ENCODE measurements at regions not wholly inside any gene's neighbourhood (a gene's known extent, or its start where the extent isn't known, plus 50 kb on each side); places are given as distances from the start of the nearest gene placed in this dataset.
"Not testable (repeated sequence)": the region's sequence is repeated elsewhere in the genome, so short reads cannot be mapped to it uniquely, and the experiment has no call there.

DNA sequence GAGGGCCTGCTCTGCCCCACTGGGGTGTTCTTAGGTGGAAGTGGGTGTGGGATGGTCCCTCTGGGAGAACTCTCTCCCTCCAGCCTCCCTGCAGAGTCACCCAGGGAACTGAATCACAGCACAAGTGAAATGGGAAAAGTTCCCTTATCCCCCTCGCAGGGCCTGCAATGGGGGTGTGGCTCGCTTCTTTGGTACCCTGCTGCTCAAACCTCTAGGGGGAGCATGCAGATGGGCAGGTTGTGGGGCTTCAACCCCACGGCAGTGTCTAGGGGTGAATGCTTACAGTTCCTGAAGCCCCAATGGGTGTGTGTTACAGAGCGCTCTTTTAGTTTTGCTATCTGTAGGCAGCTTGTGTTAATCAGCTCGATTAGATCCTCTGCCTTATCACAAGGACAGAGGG is 59.0 kb upstream of the TINAGL1 start:
- Histone ChIP-seq H3K27me3 (no peaks in the 10 kb centered on the region), H3K4me1 (no peaks in the 10 kb centered on the region), H3K27ac (no peak overlapping the region), H3K36me3 (replicated peaks in 1 of 2; ENCODE audit: insufficient read depth in 1 of 2, low read depth in 2 of 2) (no peaks in the 10 kb centered on the region), H3K9me3 (no peaks in the 10 kb centered on the region), H3K4me3 (no peak overlapping the region)
- ATAC-seq = no peak
- TF ChIP-seq POLR2A (IDR thresholded peaks at IDR 0.05) = no peak
- TF ChIP-seq, protein P1, sequence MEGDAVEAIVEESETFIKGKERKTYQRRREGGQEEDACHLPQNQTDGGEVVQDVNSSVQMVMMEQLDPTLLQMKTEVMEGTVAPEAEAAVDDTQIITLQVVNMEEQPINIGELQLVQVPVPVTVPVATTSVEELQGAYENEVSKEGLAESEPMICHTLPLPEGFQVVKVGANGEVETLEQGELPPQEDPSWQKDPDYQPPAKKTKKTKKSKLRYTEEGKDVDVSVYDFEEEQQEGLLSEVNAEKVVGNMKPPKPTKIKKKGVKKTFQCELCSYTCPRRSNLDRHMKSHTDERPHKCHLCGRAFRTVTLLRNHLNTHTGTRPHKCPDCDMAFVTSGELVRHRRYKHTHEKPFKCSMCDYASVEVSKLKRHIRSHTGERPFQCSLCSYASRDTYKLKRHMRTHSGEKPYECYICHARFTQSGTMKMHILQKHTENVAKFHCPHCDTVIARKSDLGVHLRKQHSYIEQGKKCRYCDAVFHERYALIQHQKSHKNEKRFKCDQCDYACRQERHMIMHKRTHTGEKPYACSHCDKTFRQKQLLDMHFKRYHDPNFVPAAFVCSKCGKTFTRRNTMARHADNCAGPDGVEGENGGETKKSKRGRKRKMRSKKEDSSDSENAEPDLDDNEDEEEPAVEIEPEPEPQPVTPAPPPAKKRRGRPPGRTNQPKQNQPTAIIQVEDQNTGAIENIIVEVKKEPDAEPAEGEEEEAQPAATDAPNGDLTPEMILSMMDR (IDR thresholded peaks at IDR 0.05) = no peak
- 53 to 76% methylated on average over 3 to 5 of the region's 5 CpGs for WGBS, 2 donors
- intact Hi-C loops (cut with DNase I) = no loop called here
- DNase-seq = no peak

- H3K27ac ChIP-seq; H3K36me3 ChIP-seq (replicated peaks in 1 of 2; ENCODE audit: insufficient read depth in 1 of 2, low read depth in 2 of 2); intact Hi-C loops (cut with DNase I); H3K27me3 ChIP-seq; H3K4me3 ChIP-seq; DNase-seq; H3K9me3 ChIP-seq; ATAC-seq; H3K4me1 ChIP-seq: not testable (repeated sequence)
- 81 to 88% methylated on average over 2 of the region's 2 CpGs for WGBS, 2 donors
Measured at GRCh38 chr1:31517986-31518385, 58.3 kb upstream of the TINAGL1 start.

DNA sequence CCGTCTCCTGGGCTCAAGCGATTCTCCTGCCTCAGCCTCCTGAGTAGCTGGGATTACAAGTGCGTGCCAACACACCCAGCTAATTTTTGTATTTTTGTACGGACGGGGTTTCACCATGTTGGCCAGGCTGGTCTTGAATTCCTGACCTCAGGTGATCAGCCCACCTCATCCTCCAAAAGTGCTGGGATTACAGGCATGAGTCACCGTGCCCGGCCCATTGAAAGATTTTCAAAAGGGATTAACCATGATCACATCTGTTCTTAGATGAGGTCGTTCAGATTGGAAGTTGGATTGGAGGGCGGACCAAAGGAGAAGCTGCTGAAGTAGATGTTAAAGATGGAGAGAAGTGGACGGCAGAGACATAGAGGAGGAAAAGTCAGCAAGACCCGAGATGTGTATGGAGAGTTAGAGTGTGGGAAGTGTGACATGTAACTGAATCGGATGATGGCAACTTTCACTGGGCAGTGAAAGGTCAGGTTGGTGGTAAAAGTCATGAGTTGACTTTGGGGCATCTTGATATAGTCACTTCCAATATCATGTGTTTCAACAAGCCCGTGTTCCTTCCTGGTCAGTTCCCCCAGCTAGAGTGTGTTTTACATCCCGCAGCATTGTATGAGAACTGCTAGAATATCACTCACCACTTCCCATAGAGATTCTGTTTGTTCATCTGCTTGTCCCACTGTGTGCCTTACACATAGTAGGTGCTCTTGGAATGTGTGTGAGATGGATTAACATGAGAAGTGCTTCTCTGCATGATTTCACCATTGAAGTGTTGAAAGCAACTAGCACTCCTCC is 54.4 kb upstream of the TINAGL1 start:
- Histone ChIP-seq H3K4me3 (no peak overlapping the region), H3K36me3 (replicated peaks in 1 of 2; ENCODE audit: insufficient read depth in 1 of 2, low read depth in 2 of 2) (no peaks in the 10 kb centered on the region), H3K27me3 (no peaks in the 10 kb centered on the region), H3K9me3 (no peaks in the 10 kb centered on the region), H3K4me1 (no peaks in the 10 kb centered on the region), H3K27ac (no peak overlapping the region)
- ATAC-seq (no peak), DNase-seq (no peak)
- 75 to 83% methylated on average over 12 to 14 of the region's 14 CpGs for WGBS, 2 donors
- intact Hi-C loops (cut with DNase I) = no loop called here
- no peak for TF ChIP-seq POLR2A (IDR thresholded peaks at IDR 0.05)
- TF ChIP-seq, protein P1 (IDR thresholded peaks at IDR 0.05) = no peak

DNA sequence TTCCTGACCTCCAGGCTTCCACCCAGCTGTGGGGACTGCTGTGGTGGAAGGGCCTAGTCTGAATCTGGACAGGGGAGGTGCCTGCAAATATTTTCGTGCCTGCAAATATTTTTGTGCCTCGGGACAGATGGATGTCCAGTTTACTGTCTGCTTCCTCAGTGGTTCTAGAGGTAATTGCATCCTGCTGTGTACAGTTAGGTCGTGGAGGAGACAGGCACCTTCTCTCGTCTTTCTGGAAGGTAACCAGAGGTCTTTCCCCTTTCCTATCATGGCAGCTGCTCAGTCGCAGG is 53.8 kb upstream of the TINAGL1 start:
- intact Hi-C loops (cut with DNase I) = no loop called here

GRCh38 chr1:31523012-31523411 is 53.3 kb upstream of the TINAGL1 start:
- no peak for ATAC-seq
- DNase-seq = no peak
- Histone ChIP-seq H3K4me3 (no peak overlapping the region), H3K27me3 (no peaks in the 10 kb centered on the region), H3K9me3 (no peaks in the 10 kb centered on the region), H3K36me3 (replicated peaks in 1 of 2; ENCODE audit: insufficient read depth in 1 of 2, low read depth in 2 of 2) (no peaks in the 10 kb centered on the region), H3K4me1 (no peaks in the 10 kb centered on the region), H3K27ac (no peak overlapping the region)
- intact Hi-C loops (cut with DNase I) = no loop called here
- TF ChIP-seq, protein P1 (IDR thresholded peaks at IDR 0.05) = no peak
- TF ChIP-seq POLR2A (IDR thresholded peaks at IDR 0.05) = no peak
- 0 to 11% methylated on average over 1 of the region's 1 CpG for WGBS, 2 donors

More for the DNA sequence above, 53.8 kb upstream of the TINAGL1 start:
- 58 to 63% methylated on average over 5 of the region's 5 CpGs for WGBS, 2 donors
- TF ChIP-seq, protein P1 (IDR thresholded peaks at IDR 0.05) = no peak
- TF ChIP-seq POLR2A (IDR thresholded peaks at IDR 0.05) = no peak
- H3K4me3 ChIP-seq = no peak overlapping the region
- DNase-seq (no peak), ATAC-seq (no peak)
- H3K4me1 ChIP-seq = no peaks in the 10 kb centered on the region
- no peaks in the 10 kb centered on the region for H3K9me3 ChIP-seq
- no peaks in the 10 kb centered on the region for H3K27me3 ChIP-seq
- H3K27ac ChIP-seq = no peak overlapping the region
- no peaks in the 10 kb centered on the region for H3K36me3 ChIP-seq (replicated peaks in 1 of 2; ENCODE audit: insufficient read depth in 1 of 2, low read depth in 2 of 2)

Data from body of pancreas (tissue), 4 donors.